ENCODE measurements at regions not wholly inside any gene's neighbourhood (a gene's known extent, or its start where the extent isn't known, plus 50 kb on each side); places are given as distances from the start of the nearest gene placed in this dataset.

GRCh38 chr15:96252148-96252547 is 78.4 kb upstream of the NR2F2 start:
- no peak overlapping the region for H3K9ac ChIP-seq (ENCODE audit: low read length)
- H3K4me3 ChIP-seq (ENCODE audit: low read length) = no peak overlapping the region
- H3K27me3 ChIP-seq (ENCODE audit: control insufficient read depth, insufficient read depth, low read length) = no peaks in the 10 kb centered on the region
- H3K36me3 ChIP-seq (ENCODE audit: control insufficient read depth, insufficient read depth, low read length) = no peaks in the 10 kb centered on the region
- H3K9me3 ChIP-seq (ENCODE audit: control insufficient read depth, low read length) = no peaks in the 10 kb centered on the region
- no peaks in the 10 kb centered on the region for H3K4me1 ChIP-seq (ENCODE audit: control insufficient read depth, insufficient read depth, low read length)

GRCh38 chr15:96253006-96253747 is 77.3 kb upstream of the NR2F2 start:
- H3K9ac ChIP-seq (ENCODE audit: low read length) = no peak overlapping the region
- no peak overlapping the region for H3K4me3 ChIP-seq (ENCODE audit: low read length)
- no peaks in the 10 kb centered on the region for H3K9me3 ChIP-seq (ENCODE audit: control insufficient read depth, low read length)
- no peaks in the 10 kb centered on the region for H3K36me3 ChIP-seq (ENCODE audit: control insufficient read depth, insufficient read depth, low read length)
- H3K27me3 ChIP-seq (ENCODE audit: control insufficient read depth, insufficient read depth, low read length) = no peaks in the 10 kb centered on the region
- no peaks in the 10 kb centered on the region for H3K4me1 ChIP-seq (ENCODE audit: control insufficient read depth, insufficient read depth, low read length)

- Histone ChIP-seq H3K4me1 (ENCODE audit: control insufficient read depth, insufficient read depth, low read length) (no peaks in the 10 kb centered on the region), H3K4me3 (ENCODE audit: low read length) (no peak overlapping the region), H3K9ac (ENCODE audit: low read length) (no peak overlapping the region), H3K9me3 (ENCODE audit: control insufficient read depth, low read length) (no peaks in the 10 kb centered on the region), H3K27me3 (ENCODE audit: control insufficient read depth, insufficient read depth, low read length) (no peaks in the 10 kb centered on the region), H3K36me3 (ENCODE audit: control insufficient read depth, insufficient read depth, low read length) (no peaks in the 10 kb centered on the region)
These were observed 76.3 kb upstream of the NR2F2 start for GRCh38 chr15:96254173-96254572.

GRCh38 chr15:96255599-96255998 is 74.9 kb upstream of the NR2F2 start:
- no peak overlapping the region for H3K4me3 ChIP-seq (ENCODE audit: low read length)
- H3K4me1 ChIP-seq (ENCODE audit: control insufficient read depth, insufficient read depth, low read length) = no peaks in the 10 kb centered on the region
- no peaks in the 10 kb centered on the region for H3K36me3 ChIP-seq (ENCODE audit: control insufficient read depth, insufficient read depth, low read length)
- H3K27me3 ChIP-seq (ENCODE audit: control insufficient read depth, insufficient read depth, low read length) = no peaks in the 10 kb centered on the region
- H3K9ac ChIP-seq (ENCODE audit: low read length) = no peak overlapping the region
- H3K9me3 ChIP-seq (ENCODE audit: control insufficient read depth, low read length) = no peaks in the 10 kb centered on the region

GRCh38 chr15:96261575-96262034 is 68.9 kb upstream of the NR2F2 start:
- peaks cover 5% of the 10 kb centered on the region for H3K4me1 ChIP-seq (ENCODE audit: control insufficient read depth, insufficient read depth, low read length)
- H3K9ac ChIP-seq (ENCODE audit: low read length) = no peak overlapping the region
- no peaks in the 10 kb centered on the region for H3K9me3 ChIP-seq (ENCODE audit: control insufficient read depth, low read length)
- H3K27me3 ChIP-seq (ENCODE audit: control insufficient read depth, insufficient read depth, low read length) = no peaks in the 10 kb centered on the region
- no peak overlapping the region for H3K4me3 ChIP-seq (ENCODE audit: low read length)
- no peaks in the 10 kb centered on the region for H3K36me3 ChIP-seq (ENCODE audit: control insufficient read depth, insufficient read depth, low read length)

GRCh38 chr15:96262097-96262496 is 68.4 kb upstream of the NR2F2 start:
- H3K9me3 ChIP-seq (ENCODE audit: control insufficient read depth, low read length) = no peaks in the 10 kb centered on the region
- no peaks in the 10 kb centered on the region for H3K36me3 ChIP-seq (ENCODE audit: control insufficient read depth, insufficient read depth, low read length)
- H3K9ac ChIP-seq (ENCODE audit: low read length) = no peak overlapping the region
- no peaks in the 10 kb centered on the region for H3K27me3 ChIP-seq (ENCODE audit: control insufficient read depth, insufficient read depth, low read length)
- H3K4me1 ChIP-seq (ENCODE audit: control insufficient read depth, insufficient read depth, low read length) = peaks cover 5% of the 10 kb centered on the region
- H3K4me3 ChIP-seq (ENCODE audit: low read length) = no peak overlapping the region

GRCh38 chr15:96262549-96263489 is 67.7 kb upstream of the NR2F2 start:
- Histone ChIP-seq H3K9me3 (ENCODE audit: control insufficient read depth, low read length) (no peaks in the 10 kb centered on the region), H3K4me1 (ENCODE audit: control insufficient read depth, insufficient read depth, low read length) (peaks cover 5% of the 10 kb centered on the region), H3K4me3 (ENCODE audit: low read length) (no peak overlapping the region), H3K27me3 (ENCODE audit: control insufficient read depth, insufficient read depth, low read length) (no peaks in the 10 kb centered on the region), H3K9ac (ENCODE audit: low read length) (no peak overlapping the region), H3K36me3 (ENCODE audit: control insufficient read depth, insufficient read depth, low read length) (no peaks in the 10 kb centered on the region)

- H3K36me3 ChIP-seq (ENCODE audit: control insufficient read depth, insufficient read depth, low read length) = no peaks in the 10 kb centered on the region
- H3K4me3 ChIP-seq (ENCODE audit: low read length) = no peak overlapping the region
- H3K9me3 ChIP-seq (ENCODE audit: control insufficient read depth, low read length) = no peaks in the 10 kb centered on the region
- no peaks in the 10 kb centered on the region for H3K27me3 ChIP-seq (ENCODE audit: control insufficient read depth, insufficient read depth, low read length)
- H3K9ac ChIP-seq (ENCODE audit: low read length) = no peak overlapping the region
- H3K4me1 ChIP-seq (ENCODE audit: control insufficient read depth, insufficient read depth, low read length) = peaks cover 5% of the 10 kb centered on the region
These were observed 66.1 kb upstream of the NR2F2 start for GRCh38 chr15:96264351-96264798.

GRCh38 chr15:96264801-96265515 is 65.5 kb upstream of the NR2F2 start:
- H3K9me3 ChIP-seq (ENCODE audit: control insufficient read depth, low read length) = no peaks in the 10 kb centered on the region

GRCh38 chr15:96266456-96266855 is 64.0 kb upstream of the NR2F2 start:
- H3K9ac ChIP-seq (ENCODE audit: low read length) = no peak overlapping the region
- H3K27me3 ChIP-seq (ENCODE audit: control insufficient read depth, insufficient read depth, low read length) = no peaks in the 10 kb centered on the region
- no peaks in the 10 kb centered on the region for H3K9me3 ChIP-seq (ENCODE audit: control insufficient read depth, low read length)
- no peak overlapping the region for H3K4me3 ChIP-seq (ENCODE audit: low read length)
- H3K4me1 ChIP-seq (ENCODE audit: control insufficient read depth, insufficient read depth, low read length) = peaks cover 5% of the 10 kb centered on the region
- H3K36me3 ChIP-seq (ENCODE audit: control insufficient read depth, insufficient read depth, low read length) = no peaks in the 10 kb centered on the region

More at GRCh38 chr15:96264801-96265515, 65.5 kb upstream of the NR2F2 start:
- H3K27me3 ChIP-seq (ENCODE audit: control insufficient read depth, insufficient read depth, low read length) = no peaks in the 10 kb centered on the region
- H3K9ac ChIP-seq (ENCODE audit: low read length) = no peak overlapping the region
- H3K4me3 ChIP-seq (ENCODE audit: low read length) = no peak overlapping the region
- H3K36me3 ChIP-seq (ENCODE audit: control insufficient read depth, insufficient read depth, low read length) = no peaks in the 10 kb centered on the region
- H3K4me1 ChIP-seq (ENCODE audit: control insufficient read depth, insufficient read depth, low read length) = peaks cover 5% of the 10 kb centered on the region

- H3K9ac ChIP-seq (ENCODE audit: low read length) = no peak overlapping the region
These were observed 63.0 kb upstream of the NR2F2 start for GRCh38 chr15:96267463-96267862.

More at GRCh38 chr15:96267463-96267862, 63.0 kb upstream of the NR2F2 start:
- no peaks in the 10 kb centered on the region for H3K27me3 ChIP-seq (ENCODE audit: control insufficient read depth, insufficient read depth, low read length)
- H3K36me3 ChIP-seq (ENCODE audit: control insufficient read depth, insufficient read depth, low read length) = no peaks in the 10 kb centered on the region
- H3K4me3 ChIP-seq (ENCODE audit: low read length) = no peak overlapping the region
- no peaks in the 10 kb centered on the region for H3K4me1 ChIP-seq (ENCODE audit: control insufficient read depth, insufficient read depth, low read length)
- no peaks in the 10 kb centered on the region for H3K9me3 ChIP-seq (ENCODE audit: control insufficient read depth, low read length)

Data from mucosa of stomach (tissue), 1 donor.